Ovary (tissue), 7 donors: ENCODE measurements at regions not wholly inside any gene's neighbourhood (a gene's known extent, or its start where the extent isn't known, plus 50 kb on each side); places are given as distances from the start of the nearest gene placed in this dataset.

Experiments used
- DNase-seq, 5 donors: peaks; one replicate each; pipeline ENCODE4 v3.0.0-alpha.2; 2019 to 2020
- H3K27ac ChIP-seq, 2 donors: fragments of 200-600 bp; one replicate each; pipeline versions ENCODE4 v1.5.1 to v1.8.0; 2019 to 2022
- H3K27me3 ChIP-seq: fragments of 200-600 bp; one replicate; pipeline ENCODE4 v1.8.0; 2022
- H3K36me3 ChIP-seq: fragments of 200-600 bp; sonication (generic); one replicate; pipeline ENCODE4 v1.5.1; 2019
- H3K4me1 ChIP-seq: one replicate; pipeline ENCODE4 v1.8.1; 2013; ENCODE audit warnings: mild to moderate bottlenecking, moderate library complexity; ENCODE audit not compliant: insufficient read depth
- H3K4me3 ChIP-seq: fragments of 200-600 bp; sonication (generic); one replicate; pipeline ENCODE4 v1.5.1; 2017
- H3K9me3 ChIP-seq, 2 donors: fragments of 200-600 bp in 1 of 2; sonication (generic) in 1 of 2; one replicate each; pipeline versions ENCODE4 v1.5.1 to v1.8.1; 2013 to 2019; ENCODE audit warnings: mild to moderate bottlenecking in 1 of 2, moderate library complexity in 1 of 2
- EP300 ChIP-seq: sonication (generic); formaldehyde crosslinking; IDR thresholded peaks from one replicate; pipeline ENCODE4 v1.6.1; 2017; ENCODE audit warnings: antibody characterized with exemption
- POLR2A ChIP-seq: fragments of 450-650 bp; IDR thresholded peaks from one replicate; pipeline ENCODE4 v1.6.1; 2017; ENCODE audit warnings: antibody characterized with exemption, mild to moderate bottlenecking, moderate library complexity
- WGBS, 3 donors: extraction: QIAGEN DNeasy Blood & Tissue Kit in 1 of 3; methylation state at CpG; one replicate each; pipeline versions ENCODE4 v1.1.5 to v1.1.7; 2013 to 2017; 5-methylcytosine and 5-hydroxymethylcytosine counted together
- intact Hi-C, 4 donors: fragments of 100-400 bp; cut with DNase I; formaldehyde crosslinking; loops; one replicate each; pipeline versions ENCODE4 v1.11.0 to v1.15.1; 2022 to 2023
- TF ChIP-seq, protein P1 (sequence below), 3 donors: fragments of 450-650 bp in 2 of 3; fragments of 200-600 bp in 1 of 3; IDR thresholded peaks; one replicate each; pipeline versions ENCODE4 v1.5.1 to v1.8.0; 2016 to 2022; ENCODE audit warnings: antibody characterized with exemption in 3 of 3, mild to moderate bottlenecking in 1 of 3
- donor health status: DM: no; HTN: no; CAD: no; lungs with moderate emphysema.
- donor health status: DM: no; HTN: no; CAD: no.
- donor health status: Bipolar disorder and iron deficiency.
- donor health status: DM: no; HTN: no; CAD: no.
- donor health status: DM: yes; HTN: yes; CAD: no.

DNA sequence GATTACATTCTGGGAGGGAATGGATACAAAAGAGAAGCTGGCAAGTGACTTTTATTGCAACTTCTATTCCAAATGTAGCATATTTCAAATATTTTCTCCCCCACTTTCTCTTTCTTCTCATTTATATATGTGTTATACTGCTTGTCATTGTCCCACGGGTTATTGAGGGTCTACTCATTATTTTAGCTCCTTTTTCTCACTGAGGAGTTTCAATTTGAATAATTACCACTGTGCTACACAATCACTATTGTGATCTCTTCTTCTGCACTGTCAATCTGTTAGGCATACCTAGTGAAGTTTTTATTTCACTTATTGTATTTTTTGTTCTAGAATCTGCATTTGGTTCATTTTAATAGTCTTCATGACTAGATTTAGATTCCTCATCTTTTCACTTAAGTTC is 339.7 kb downstream of the PTPRC start:
- no peak for DNase-seq
- Histone ChIP-seq H3K27me3 (no peaks in the 10 kb centered on the region), H3K4me3 (no peak overlapping the region), H3K9me3 (no peaks in the 10 kb centered on the region), H3K27ac (no peak overlapping the region), H3K4me1 (no peaks in the 10 kb centered on the region), H3K36me3 (no peaks in the 10 kb centered on the region)
- TF ChIP-seq POLR2A (no peak), EP300 (no peak)
- TF ChIP-seq, protein P1, sequence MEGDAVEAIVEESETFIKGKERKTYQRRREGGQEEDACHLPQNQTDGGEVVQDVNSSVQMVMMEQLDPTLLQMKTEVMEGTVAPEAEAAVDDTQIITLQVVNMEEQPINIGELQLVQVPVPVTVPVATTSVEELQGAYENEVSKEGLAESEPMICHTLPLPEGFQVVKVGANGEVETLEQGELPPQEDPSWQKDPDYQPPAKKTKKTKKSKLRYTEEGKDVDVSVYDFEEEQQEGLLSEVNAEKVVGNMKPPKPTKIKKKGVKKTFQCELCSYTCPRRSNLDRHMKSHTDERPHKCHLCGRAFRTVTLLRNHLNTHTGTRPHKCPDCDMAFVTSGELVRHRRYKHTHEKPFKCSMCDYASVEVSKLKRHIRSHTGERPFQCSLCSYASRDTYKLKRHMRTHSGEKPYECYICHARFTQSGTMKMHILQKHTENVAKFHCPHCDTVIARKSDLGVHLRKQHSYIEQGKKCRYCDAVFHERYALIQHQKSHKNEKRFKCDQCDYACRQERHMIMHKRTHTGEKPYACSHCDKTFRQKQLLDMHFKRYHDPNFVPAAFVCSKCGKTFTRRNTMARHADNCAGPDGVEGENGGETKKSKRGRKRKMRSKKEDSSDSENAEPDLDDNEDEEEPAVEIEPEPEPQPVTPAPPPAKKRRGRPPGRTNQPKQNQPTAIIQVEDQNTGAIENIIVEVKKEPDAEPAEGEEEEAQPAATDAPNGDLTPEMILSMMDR (IDR thresholded peaks at IDR 0.05): no peak
- 56 to 72% (median 70%) methylated on average over 1 of the region's 1 CpG for WGBS, 3 donors
- intact Hi-C loops: no loop called here

DNA sequence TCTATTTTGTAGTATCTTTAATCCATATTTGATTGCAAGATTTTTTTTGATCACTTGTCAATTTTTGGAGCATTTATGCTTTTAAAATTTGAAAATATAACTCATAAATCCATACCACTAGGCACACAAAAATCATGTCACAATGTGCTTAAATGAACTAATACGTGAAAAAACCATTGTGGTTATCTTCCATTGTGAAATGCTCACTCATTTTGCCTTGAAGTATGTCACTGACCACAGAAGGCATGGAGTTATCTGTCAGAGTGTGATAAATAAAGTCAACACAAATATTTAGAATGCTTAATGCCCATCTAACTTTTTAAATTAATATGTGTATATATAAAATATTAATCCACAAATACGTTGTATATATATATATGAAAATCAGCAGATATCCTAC is 347.2 kb downstream of the PTPRC start:
- intact Hi-C loops: no loop called here
- DNase-seq: no peak
- H3K4me3 ChIP-seq: no peak overlapping the region
- no peaks in the 10 kb centered on the region for H3K27me3 ChIP-seq
- H3K4me1 ChIP-seq: no peaks in the 10 kb centered on the region
- no peaks in the 10 kb centered on the region for H3K9me3 ChIP-seq
- H3K36me3 ChIP-seq: no peaks in the 10 kb centered on the region
- WGBS, 3 donors: 85 to 89% (median 88%) methylated on average over 2 of the region's 2 CpGs
- no peak overlapping the region for H3K27ac ChIP-seq
- TF ChIP-seq, protein P1 (IDR thresholded peaks at IDR 0.05): no peak
- TF ChIP-seq POLR2A: no peak
- TF ChIP-seq EP300: no peak

DNA sequence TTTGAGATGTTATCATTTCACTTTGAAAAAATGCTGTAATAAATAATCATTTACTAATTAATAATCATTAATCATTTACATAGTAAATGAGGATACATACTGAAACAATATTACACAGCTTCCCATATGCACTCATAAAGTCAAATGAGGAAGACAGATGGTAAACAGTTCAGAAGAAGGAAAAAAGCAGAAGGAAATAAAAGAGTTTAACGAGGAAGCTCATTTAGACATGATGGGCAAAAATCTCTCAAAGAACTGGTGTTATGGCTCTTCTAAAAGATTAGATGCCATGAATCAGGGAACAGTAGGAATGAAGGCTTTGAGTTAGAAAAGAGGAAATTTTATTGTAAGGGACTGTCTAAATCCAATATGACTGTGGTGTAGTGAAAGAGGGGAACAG is 347.6 kb downstream of the PTPRC start:
- intact Hi-C loops: no loop called here
- Histone ChIP-seq H3K27me3 (no peaks in the 10 kb centered on the region), H3K27ac (no peak overlapping the region), H3K9me3 (no peaks in the 10 kb centered on the region), H3K4me1 (no peaks in the 10 kb centered on the region), H3K4me3 (no peak overlapping the region), H3K36me3 (no peaks in the 10 kb centered on the region)
- TF ChIP-seq EP300 (no peak), POLR2A (no peak)
- TF ChIP-seq, protein P1 (IDR thresholded peaks at IDR 0.05): no peak
- no peak for DNase-seq
- 48 to 65% (median 61%) methylated on average over 1 of the region's 1 CpG for WGBS, 3 donors

DNA sequence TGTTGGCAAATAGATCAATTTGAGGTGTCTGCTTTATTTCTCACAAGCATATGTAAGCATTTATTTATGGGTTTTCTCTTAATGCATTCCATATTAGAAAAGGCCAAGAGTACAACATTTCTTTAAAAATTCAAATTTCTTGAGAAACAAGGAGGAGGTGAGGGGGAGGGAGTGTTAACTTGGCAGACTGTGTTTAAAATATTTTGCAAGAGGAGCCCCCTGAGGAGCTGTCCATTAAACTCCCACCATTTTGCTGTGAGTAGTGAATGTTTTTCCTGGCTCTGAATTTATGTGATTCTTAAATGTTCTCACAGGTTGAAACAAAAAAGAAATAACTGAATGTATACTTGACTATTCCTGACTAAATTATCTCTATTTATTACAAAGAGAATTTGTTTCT is 363.8 kb downstream of the PTPRC start:
- H3K4me3 ChIP-seq: no peak overlapping the region
- intact Hi-C loops: no loop called here
- no peak for DNase-seq
- TF ChIP-seq, protein P1 (IDR thresholded peaks at IDR 0.05): no peak
- no peak for TF ChIP-seq EP300
- no peaks in the 10 kb centered on the region for H3K4me1 ChIP-seq
- no peaks in the 10 kb centered on the region for H3K27me3 ChIP-seq
- no peaks in the 10 kb centered on the region for H3K36me3 ChIP-seq
- H3K9me3 ChIP-seq: no peaks in the 10 kb centered on the region
- no peak overlapping the region for H3K27ac ChIP-seq

DNA sequence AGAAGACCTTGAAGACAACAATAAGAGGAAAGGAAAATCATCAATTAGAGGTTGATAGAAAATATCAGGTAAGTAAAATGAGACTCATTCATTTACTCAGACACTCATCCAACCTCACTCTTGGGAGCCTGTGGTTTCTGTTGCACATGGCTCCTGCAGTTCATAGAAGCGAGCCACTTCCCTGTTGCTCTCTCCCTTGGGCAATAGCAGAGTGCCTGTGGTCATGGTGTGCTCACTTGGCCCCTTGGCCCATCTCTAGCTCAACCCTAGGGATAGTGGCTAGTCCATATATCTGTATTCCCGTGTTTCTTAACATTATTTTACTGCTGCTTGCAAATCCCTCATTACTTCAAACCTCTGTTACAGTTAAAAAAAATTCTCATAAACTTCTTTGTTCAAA is 368.6 kb downstream of the PTPRC start:
- intact Hi-C loops: no loop called here
- 88 to 91% (median 89%) methylated on average over 2 of the region's 2 CpGs for WGBS, 3 donors
- no peaks in the 10 kb centered on the region for H3K36me3 ChIP-seq

More for the DNA sequence above, 368.6 kb downstream of the PTPRC start:
- no peaks in the 10 kb centered on the region for H3K9me3 ChIP-seq
- H3K4me3 ChIP-seq: no peak overlapping the region
- no peak overlapping the region for H3K27ac ChIP-seq
- DNase-seq: no peak
- TF ChIP-seq, protein P1 (IDR thresholded peaks at IDR 0.05): no peak
- TF ChIP-seq POLR2A: no peak
- no peak for TF ChIP-seq EP300
- H3K27me3 ChIP-seq: no peaks in the 10 kb centered on the region
- no peaks in the 10 kb centered on the region for H3K4me1 ChIP-seq
